GM18508 (cell line): ENCODE measurements at regions not wholly inside any gene's neighbourhood (a gene's known extent, or its start where the extent isn't known, plus 50 kb on each side); places are given as distances from the start of the nearest gene placed in this dataset.
"Not testable (repeated sequence)": the region's sequence is repeated elsewhere in the genome, so short reads cannot be mapped to it uniquely, and the experiment has no call there.

Experiments
- ATAC-seq: cut with Tn5 transposase; IDR thresholded peaks from one replicate; pipeline ENCODE4 v1.9.1; 2021; ENCODE audit warnings: moderate number of reproducible peaks; ENCODE audit not compliant: insufficient read depth, unreplicated experiment

DNA sequence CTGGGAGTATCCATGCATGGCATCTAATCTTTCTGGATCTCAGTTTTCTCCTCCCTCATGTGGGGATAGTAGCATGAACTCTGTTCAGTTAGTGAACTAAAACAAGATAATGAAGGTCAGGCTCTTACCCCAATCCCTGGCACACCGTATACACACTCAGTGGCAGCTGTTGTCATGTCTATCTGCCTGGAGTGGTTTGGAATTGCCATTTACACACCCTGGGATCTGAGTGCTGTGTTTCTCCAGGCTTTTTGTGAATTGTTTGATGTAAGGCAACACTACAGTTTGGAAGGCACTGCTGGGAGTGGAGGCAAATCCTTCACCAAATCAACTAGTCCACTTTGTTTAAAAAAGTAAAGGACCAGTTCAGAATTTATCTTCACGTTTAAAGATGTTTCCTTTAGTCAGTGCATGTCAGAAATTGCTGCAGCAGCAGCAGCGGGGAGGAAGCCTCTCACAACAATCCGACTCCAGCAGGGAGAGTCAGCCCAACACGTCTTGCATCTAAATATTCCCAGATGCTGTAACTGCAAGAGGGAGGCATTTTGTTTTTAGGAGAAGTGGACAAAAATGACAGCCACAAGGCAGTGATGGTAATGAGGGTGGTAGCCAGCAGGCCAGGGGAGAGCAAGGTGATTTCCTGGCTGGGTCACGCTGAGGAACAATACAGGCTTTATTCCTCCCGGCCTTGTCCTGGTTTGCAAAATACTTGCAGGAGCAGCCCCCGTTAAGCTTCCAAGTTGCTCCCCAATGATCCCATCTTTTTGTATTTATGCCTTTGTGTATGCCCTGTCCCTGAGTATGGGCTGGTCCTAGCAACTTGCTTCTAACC lies 128.5 kb upstream of the LRIG1 start:
- ATAC-seq = no peak

DNA sequence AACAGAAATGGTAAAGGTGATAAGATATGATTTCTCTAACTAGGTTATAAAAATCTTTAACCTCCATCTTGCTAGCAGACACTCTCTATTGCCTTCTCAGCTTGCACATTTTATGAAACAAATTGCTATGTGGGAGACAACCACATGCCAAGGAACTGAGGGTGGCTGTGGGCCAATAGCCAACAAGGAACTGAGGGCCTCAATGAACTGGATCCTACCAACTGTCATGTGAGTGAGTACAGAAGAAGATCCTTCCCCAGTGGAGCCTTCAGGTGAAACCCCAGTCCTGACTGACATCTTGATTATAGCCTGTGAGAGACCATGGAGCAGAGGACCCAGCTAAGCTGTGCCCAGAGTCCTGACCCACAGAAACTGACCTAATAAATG lies 129.2 kb upstream of the LRIG1 start:
- ATAC-seq = no peak

DNA sequence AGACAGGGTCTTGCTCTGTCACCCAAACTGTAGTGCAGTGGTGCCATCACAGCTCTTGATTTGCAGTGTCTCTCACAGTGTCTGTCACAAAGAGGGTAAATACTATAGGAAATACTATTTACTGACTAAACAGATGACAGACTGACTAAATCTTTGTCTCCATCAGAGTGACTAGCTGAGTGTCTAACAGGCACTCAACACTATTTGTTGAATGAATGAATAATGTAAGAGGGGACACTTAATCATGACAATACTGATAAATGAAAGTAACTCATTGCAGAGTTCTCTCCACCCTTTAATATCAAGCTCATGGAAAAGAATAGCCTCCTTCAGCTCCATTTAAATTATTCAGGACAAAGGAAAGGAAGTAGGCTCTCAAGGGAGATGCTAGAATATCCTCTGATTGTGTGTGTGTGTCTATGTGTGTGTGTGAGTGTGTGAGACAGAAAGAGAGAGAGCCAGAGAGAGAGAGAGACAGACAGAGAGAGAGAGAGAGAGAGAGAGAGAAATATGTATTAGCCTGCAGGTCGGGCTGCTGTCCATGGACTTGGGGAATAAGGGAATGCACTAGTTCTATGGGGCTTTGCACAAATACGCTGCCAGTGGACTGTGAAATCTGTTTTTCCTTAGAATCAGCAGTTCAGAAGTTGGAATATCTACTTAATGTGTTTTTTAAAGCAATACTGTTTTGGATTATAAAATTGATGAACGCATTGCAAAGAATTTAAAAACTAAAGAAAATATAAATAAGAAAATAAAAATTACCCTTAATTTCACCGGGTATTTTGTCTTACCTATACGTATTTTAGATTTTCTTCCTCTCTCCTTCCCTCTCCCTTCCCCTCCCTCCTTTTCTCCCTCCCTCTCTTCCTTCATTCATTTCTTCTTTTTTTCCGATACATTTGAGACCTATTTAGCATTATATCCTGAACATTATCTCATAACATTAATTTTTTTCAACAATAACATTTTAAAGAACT lies 132.9 kb upstream of the LRIG1 start:
- ATAC-seq = no peak

DNA sequence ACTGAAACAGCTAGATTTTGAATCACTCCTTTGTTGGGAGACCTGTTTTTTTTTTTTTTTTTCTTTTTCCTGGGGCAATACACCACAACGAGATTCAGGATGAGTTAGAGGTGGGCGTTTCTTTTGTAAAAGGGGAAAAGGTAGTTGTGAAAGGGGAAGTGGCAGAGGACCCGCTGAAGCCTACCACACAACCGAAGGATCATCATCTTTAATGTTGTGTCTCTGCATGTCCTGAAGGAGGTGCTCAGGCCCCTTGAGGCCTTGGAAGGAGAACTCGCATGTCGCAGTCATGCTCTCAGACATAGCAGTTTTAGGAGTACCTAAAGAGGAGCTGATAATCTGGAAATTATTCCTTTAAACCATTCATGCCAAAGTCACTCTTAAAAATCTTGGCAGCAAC lies 137.9 kb upstream of the LRIG1 start:
- no peak for ATAC-seq

- no peak for ATAC-seq
Observed at GRCh38 chr3:66639809-66640356, 139.1 kb upstream of the LRIG1 start.

- no peak for ATAC-seq
Observed at GRCh38 chr3:66642019-66642418, 141.2 kb upstream of the LRIG1 start.

DNA sequence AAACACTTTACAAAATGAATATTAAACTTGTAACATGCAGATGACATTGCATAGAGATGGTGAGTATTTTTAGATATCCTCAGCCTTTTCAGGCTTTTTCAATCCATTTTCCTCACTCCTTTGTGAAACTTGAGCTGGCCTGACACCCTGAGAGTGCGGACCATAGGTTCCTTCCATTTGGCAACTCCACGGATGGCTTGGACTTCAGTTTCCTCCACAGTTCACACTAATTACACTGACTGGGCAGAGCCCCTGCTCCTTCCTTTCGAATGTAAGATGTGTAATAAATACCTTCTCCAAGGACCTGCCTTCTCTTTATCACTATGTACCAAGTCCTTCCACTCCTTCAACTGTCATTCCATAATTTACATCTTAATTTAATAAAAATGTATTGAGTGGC lies 141.7 kb upstream of the LRIG1 start:
- no peak for ATAC-seq

- ATAC-seq = no peak
Observed at GRCh38 chr3:66644549-66644948, 143.7 kb upstream of the LRIG1 start.

GRCh38 chr3:66648975-66649374 lies 148.2 kb upstream of the LRIG1 start:
- no peak for ATAC-seq

GRCh38 chr3:66651520-66651919 lies 150.7 kb upstream of the LRIG1 start:
- ATAC-seq = not testable (repeated sequence)

DNA sequence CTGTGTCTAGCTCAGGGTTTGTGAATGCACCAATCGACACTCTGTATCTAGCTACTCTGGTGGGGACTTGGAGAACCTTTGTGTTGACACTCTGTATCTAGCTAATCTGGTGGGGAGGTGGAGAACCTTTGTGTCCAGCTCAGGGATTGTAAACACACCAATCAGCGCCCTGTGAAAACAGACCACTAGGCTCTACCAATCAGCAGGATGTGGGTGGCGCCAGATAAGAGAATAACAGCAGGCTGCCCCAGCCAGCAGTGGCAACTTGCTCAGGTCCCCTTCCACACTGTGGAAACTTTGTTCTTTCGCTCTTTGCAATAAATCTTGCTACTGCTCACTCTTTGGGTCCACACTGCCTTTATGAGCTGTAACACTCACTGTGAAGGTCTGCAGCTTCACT lies 151.3 kb upstream of the LRIG1 start:
- ATAC-seq = not testable (repeated sequence)

DNA sequence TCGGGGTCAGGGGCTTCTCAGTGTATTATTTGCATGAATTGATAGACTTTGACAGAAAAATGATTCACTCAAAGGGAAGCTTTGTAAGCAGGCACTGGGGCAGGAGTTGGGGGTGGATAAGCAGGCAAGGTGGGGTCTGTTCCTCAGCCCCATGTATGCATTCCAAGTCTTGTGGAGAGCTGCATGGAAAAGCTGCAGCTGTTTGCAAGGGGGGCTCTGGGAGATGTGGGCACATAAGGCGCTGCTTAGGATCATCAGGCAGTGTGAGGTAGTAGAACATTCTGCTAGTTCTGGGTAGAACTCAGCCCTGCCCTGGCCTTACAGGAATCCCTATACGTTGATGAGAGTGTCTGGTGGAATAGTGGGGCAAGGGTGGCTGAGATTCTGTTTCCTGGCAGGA lies 154.2 kb upstream of the LRIG1 start:
- ATAC-seq = no peak

DNA sequence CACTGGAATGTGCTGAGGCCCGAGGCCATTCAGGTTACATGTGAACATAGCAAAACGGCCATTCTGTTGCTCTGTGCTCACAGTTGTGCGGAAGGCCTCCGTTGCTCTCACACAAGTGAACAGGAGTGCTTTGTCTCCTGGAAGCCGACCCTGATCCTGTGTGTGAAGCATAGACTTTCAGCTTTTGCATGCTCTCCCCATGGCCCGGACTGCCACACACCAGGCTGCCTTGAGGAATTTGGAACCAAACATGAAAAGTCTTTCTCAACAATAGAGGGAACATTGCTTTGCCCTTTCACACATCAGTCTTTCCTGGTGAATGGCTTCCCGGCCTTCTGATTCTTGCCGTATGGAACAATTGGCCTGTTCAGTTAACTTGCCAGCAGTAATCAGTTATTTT lies 154.8 kb upstream of the LRIG1 start:
- ATAC-seq = no peak

DNA sequence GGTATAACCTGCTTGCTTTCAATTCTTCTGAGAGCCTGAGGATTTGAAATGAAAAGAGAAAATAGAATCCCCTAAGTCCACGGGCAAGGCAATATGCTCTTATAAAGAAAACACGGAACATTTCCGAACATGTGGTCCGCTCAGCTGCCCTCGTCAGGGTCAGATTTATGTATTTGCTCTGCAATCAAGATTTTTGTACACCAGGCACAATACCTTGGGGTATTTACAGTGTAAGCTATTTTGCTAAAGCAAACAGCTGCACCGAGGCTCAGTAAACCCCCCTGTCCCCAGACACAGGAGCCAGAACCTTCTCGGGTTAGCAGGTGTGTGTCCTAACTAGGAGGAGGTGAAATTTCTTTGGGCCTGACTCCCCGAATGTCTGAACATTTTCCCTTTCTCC lies 155.8 kb upstream of the LRIG1 start:
- ATAC-seq = no peak

GRCh38 chr3:66659056-66659455 lies 158.2 kb upstream of the LRIG1 start:
- ATAC-seq = no peak

GRCh38 chr3:66661628-66662027 lies 160.8 kb upstream of the LRIG1 start:
- no peak for ATAC-seq

GRCh38 chr3:66662894-66663293 lies 162.1 kb upstream of the LRIG1 start:
- ATAC-seq = no peak

GRCh38 chr3:66665021-66665695 lies 164.3 kb upstream of the LRIG1 start:
- ATAC-seq = no peak

GRCh38 chr3:66666362-66666761 lies 165.5 kb upstream of the LRIG1 start:
- ATAC-seq = no peak

GRCh38 chr3:66667263-66667662 lies 166.4 kb upstream of the LRIG1 start:
- ATAC-seq = no peak
